ENCODE measurements at regions not wholly inside any gene's neighbourhood (a gene's known extent, or its start where the extent isn't known, plus 50 kb on each side); places are given as distances from the start of the nearest gene placed in this dataset.

GRCh38 chr15:38683382-38684242, 119.0 kb upstream of the RASGRP1 start:
- Histone ChIP-seq H3F3A (ENCODE audit: insufficient read depth) (0 out of 2 replicates have a peak, but pooled peaks cover 4% of the 10 kb centered on the region), H3K9me2 (ENCODE audit: insufficient read depth) (no peaks in the 10 kb centered on the region), H3K27ac (no peak overlapping the region), H2AFZ (no peak overlapping the region), H3K4me2 (ENCODE audit: unreplicated experiment) (no peak overlapping the region), H3K79me2 (ENCODE audit: insufficient read depth) (no peaks in the 10 kb centered on the region), H3K9ac (no peak overlapping the region), H3K36me3 (ENCODE audit: low read depth) (no peaks in the 10 kb centered on the region), H3K27me3 (replicated peaks; ENCODE audit: insufficient read depth) (no peaks in the 10 kb centered on the region), H3K9me3 (ENCODE audit: low read depth) (no peaks in the 10 kb centered on the region), H4K20me1 (ENCODE audit: insufficient read depth) (no peaks in the 10 kb centered on the region), H3K4me3 (no peak overlapping the region), H3K4me1 (ENCODE audit: insufficient read depth) (peaks cover 7% of the 10 kb centered on the region; the same call in 1 of the 2 replicates)
- in situ Hi-C loops (cut with MboI) = no loop called here
- 25 to 42% methylated on average over 2 of the region's 2 CpGs for WGBS, 2 experiments (ENCODE audit: low coverage in 1 of 2, low lambda C conversion rate in 2 of 2, missing lambda C conversion rate in 2 of 2)
- TF ChIP-seq EZH2phosphoT487 (IDR thresholded peaks at IDR 0.05; ENCODE audit: insufficient read depth, low read depth) (no peak), EZH2 (IDR thresholded peaks at IDR 0.05; ENCODE audit: insufficient read depth, poor library complexity, severe bottlenecking) (no peak)
- peak; percentile 70 for DNase-seq

- Histone ChIP-seq H3K9me2 (ENCODE audit: insufficient read depth) (no peaks in the 10 kb centered on the region), H3K4me2 (ENCODE audit: unreplicated experiment) (no peak overlapping the region), H3K79me2 (ENCODE audit: insufficient read depth) (no peaks in the 10 kb centered on the region), H3K27ac (no peak overlapping the region), H3K9me3 (ENCODE audit: low read depth) (no peaks in the 10 kb centered on the region), H3K36me3 (ENCODE audit: low read depth) (no peaks in the 10 kb centered on the region), H3K4me3 (no peak overlapping the region), H3K9ac (no peak overlapping the region), H4K20me1 (ENCODE audit: insufficient read depth) (no peaks in the 10 kb centered on the region), H2AFZ (no peak overlapping the region), H3K4me1 (ENCODE audit: insufficient read depth) (peaks cover 7% of the 10 kb centered on the region; the same call in 1 of the 2 replicates), H3F3A (ENCODE audit: insufficient read depth) (0 out of 2 replicates have a peak, but pooled peaks cover 4% of the 10 kb centered on the region), H3K27me3 (replicated peaks; ENCODE audit: insufficient read depth) (no peaks in the 10 kb centered on the region)
- no peak for DNase-seq
- in situ Hi-C loops (cut with MboI) = no loop called here
- TF ChIP-seq EZH2phosphoT487 (IDR thresholded peaks at IDR 0.05; ENCODE audit: insufficient read depth, low read depth) (no peak), EZH2 (IDR thresholded peaks at IDR 0.05; ENCODE audit: insufficient read depth, poor library complexity, severe bottlenecking) (no peak)
- 11 to 22% methylated on average over 2 of the region's 2 CpGs for WGBS, 2 experiments (ENCODE audit: low coverage in 1 of 2, low lambda C conversion rate in 2 of 2, missing lambda C conversion rate in 2 of 2)
These were observed 119.9 kb upstream of the RASGRP1 start for GRCh38 chr15:38684440-38685010.

- DNase-seq = no peak
- Histone ChIP-seq H3K9me3 (ENCODE audit: low read depth) (no peaks in the 10 kb centered on the region), H3K27me3 (replicated peaks; ENCODE audit: insufficient read depth) (no peaks in the 10 kb centered on the region), H4K20me1 (ENCODE audit: insufficient read depth) (no peaks in the 10 kb centered on the region), H3K36me3 (ENCODE audit: low read depth) (no peaks in the 10 kb centered on the region), H3K9ac (no peak overlapping the region), H3K79me2 (ENCODE audit: insufficient read depth) (no peaks in the 10 kb centered on the region), H3K4me1 (ENCODE audit: insufficient read depth) (peaks cover 7% of the 10 kb centered on the region; the same call in 1 of the 2 replicates), H3K27ac (no peak overlapping the region), H3K4me3 (no peak overlapping the region), H3K4me2 (ENCODE audit: unreplicated experiment) (no peak overlapping the region), H2AFZ (no peak overlapping the region), H3K9me2 (ENCODE audit: insufficient read depth) (no peaks in the 10 kb centered on the region), H3F3A (ENCODE audit: insufficient read depth) (0 out of 2 replicates have a peak, but pooled peaks cover 4% of the 10 kb centered on the region)
- in situ Hi-C loops (cut with MboI) = no loop called here
- TF ChIP-seq EZH2 (IDR thresholded peaks at IDR 0.05; ENCODE audit: insufficient read depth, poor library complexity, severe bottlenecking) = no peak
- no peak for TF ChIP-seq EZH2phosphoT487 (IDR thresholded peaks at IDR 0.05; ENCODE audit: insufficient read depth, low read depth)
- WGBS, 2 experiments (ENCODE audit: low coverage in 1 of 2, low lambda C conversion rate in 2 of 2, missing lambda C conversion rate in 2 of 2) = 84 to 88% methylated on average over 4 of the region's 4 CpGs
These were observed 121.2 kb upstream of the RASGRP1 start for GRCh38 chr15:38685686-38686339.

GRCh38 chr15:38687340-38687739, 122.7 kb upstream of the RASGRP1 start:
- TF ChIP-seq EZH2 (IDR thresholded peaks at IDR 0.05; ENCODE audit: insufficient read depth, poor library complexity, severe bottlenecking) (no peak), EZH2phosphoT487 (IDR thresholded peaks at IDR 0.05; ENCODE audit: insufficient read depth, low read depth) (no peak)
- peaks cover 7% of the 10 kb centered on the region; the same call in 1 of the 2 replicates for H3K4me1 ChIP-seq (ENCODE audit: insufficient read depth)
- H3K4me3 ChIP-seq = no peak overlapping the region
- H2AFZ ChIP-seq = no peak overlapping the region
- H3K9me3 ChIP-seq (ENCODE audit: low read depth) = no peaks in the 10 kb centered on the region
- no peaks in the 10 kb centered on the region for H3K79me2 ChIP-seq (ENCODE audit: insufficient read depth)
- in situ Hi-C loops (cut with MboI) = no loop called here
- 40 to 47% methylated on average over 2 of the region's 2 CpGs for WGBS, 2 experiments (ENCODE audit: low coverage in 1 of 2, low lambda C conversion rate in 2 of 2, missing lambda C conversion rate in 2 of 2)
- no peak overlapping the region for H3K27ac ChIP-seq
- H3F3A ChIP-seq (ENCODE audit: insufficient read depth) = 0 out of 2 replicates have a peak, but pooled peaks cover 4% of the 10 kb centered on the region
- H3K27me3 ChIP-seq (replicated peaks; ENCODE audit: insufficient read depth) = no peaks in the 10 kb centered on the region
- DNase-seq = peak; percentile 62
- H3K9me2 ChIP-seq (ENCODE audit: insufficient read depth) = no peaks in the 10 kb centered on the region
- H4K20me1 ChIP-seq (ENCODE audit: insufficient read depth) = no peaks in the 10 kb centered on the region
- no peaks in the 10 kb centered on the region for H3K36me3 ChIP-seq (ENCODE audit: low read depth)
- no peak overlapping the region for H3K4me2 ChIP-seq (ENCODE audit: unreplicated experiment)
- no peak overlapping the region for H3K9ac ChIP-seq
